Stimulated activated CD8-positive, alpha-beta memory T cell treated with anti-CD3 and anti-CD28 coated beads, Interleukin-2, amount 100 ng/mL, for 1 hour (primary cell): ENCODE measurements at regions not wholly inside any gene's neighbourhood (a gene's known extent, or its start where the extent isn't known, plus 50 kb on each side); places are given as distances from the start of the nearest gene placed in this dataset.

Experiments
- DNase-seq, 2 donors: peaks; one replicate each; pipeline ENCODE4 v3.0.0-alpha.2; 2020; ENCODE audit warnings: low read depth in 2 of 2

GRCh38 chr15:31974154-31974794 lies 56.0 kb upstream of the CHRNA7 start:
- no peak for DNase-seq

DNA sequence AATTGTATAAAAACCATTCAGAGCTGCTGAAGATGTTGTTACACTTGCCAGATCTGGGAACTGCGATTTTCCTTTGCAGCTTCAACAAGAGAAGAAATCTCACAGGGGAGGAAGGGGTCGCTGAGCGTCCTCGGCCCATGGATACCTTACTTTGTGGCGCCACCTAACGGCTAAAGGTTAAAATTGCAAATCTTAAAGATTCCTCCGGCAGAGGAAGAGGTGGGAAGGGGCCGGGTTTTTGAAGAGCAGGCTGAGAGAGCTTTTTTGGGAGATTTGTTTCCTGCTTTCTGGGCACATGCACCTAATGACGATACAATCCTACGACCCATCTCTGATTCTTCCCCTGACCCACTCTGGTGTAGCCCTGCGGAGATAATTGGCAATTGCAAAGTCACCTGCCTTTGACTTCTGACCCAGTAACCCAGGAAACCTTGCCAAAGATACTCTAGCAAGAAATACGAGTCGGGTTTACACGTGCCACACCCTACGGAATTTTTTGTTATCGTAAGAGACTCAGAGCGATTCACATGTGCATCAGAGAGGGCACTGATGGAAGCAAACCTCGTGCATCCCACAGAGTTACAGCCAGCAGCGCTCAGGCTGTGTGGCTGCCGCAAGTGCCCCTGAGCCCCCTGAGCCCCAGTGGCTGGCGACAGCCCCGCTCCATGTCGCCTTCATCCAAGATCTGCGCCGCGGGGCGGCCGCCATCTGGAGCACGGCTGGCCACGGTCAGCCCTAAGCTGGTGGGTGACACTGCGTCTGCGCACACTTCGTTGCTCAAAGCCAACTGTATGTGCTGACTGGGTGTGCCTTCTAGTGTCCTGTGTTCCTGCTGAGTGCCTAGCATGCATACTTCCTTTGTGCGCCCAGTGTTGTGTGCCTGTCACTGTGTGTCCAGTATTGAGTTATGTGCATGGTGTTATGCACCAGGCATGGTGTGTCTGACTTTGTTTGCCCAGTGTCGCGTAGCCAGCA lies 55.2 kb upstream of the CHRNA7 start:
- DNase-seq = no peak

GRCh38 chr15:31975830-31976229 lies 54.5 kb upstream of the CHRNA7 start:
- no peak for DNase-seq

- DNase-seq = no peak
Measured at GRCh38 chr15:31977138-31977537, 53.2 kb upstream of the CHRNA7 start.

DNA sequence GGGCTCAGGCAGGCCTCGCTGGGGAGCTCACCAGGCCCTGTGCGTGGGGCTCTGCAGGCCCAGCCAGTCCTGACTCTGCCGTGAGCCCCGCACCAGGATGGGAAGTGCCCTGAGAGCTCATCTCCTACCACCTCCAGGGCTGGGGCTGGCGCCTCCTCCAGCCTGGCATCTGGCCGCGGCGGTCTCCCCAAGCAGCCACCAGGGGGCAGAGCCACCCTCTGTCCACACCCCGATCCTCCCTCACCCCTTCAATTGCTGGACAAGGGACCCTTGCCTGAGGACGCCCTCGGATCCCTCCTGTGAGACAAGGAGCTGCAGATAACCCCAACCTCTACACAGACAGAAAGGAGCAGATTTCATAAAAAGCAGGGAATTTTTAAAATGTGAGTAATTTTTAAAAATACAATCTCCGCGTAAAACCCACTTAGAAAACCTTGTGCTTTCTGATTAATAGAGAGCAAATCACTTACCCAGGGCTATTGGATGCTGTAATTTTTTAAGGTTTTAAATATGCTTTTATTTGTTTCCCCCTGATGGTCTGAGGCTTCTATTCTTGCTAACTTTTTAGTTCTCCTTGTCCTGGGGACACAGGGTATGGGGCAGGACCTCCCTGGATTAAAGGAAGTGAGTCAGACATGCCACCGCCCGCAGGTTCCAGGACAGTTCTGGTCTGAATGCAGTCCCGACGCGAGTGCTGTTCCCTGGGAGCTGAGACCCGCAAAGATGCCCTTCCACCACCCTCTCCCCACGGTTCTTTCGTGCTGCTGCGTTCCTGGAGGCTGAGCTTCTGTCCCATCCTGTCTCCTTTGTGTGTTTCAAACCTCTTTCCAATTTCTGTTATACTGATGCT lies 52.3 kb upstream of the CHRNA7 start:
- peak; percentile 9 to 22 for DNase-seq
